HG02852 (cell line): ENCODE measurements at regions not wholly inside any gene's neighbourhood (a gene's known extent, or its start where the extent isn't known, plus 50 kb on each side); places are given as distances from the start of the nearest gene placed in this dataset.
"Not testable (repeated sequence)": the region's sequence is repeated elsewhere in the genome, so short reads cannot be mapped to it uniquely, and the experiment has no call there.

ENCODE experiments used
- ATAC-seq: cut with Tn5 transposase; IDR thresholded peaks from one replicate; pipeline ENCODE4 v1.9.1; 2021; ENCODE audit warnings: mild to moderate bottlenecking, moderate library complexity; ENCODE audit not compliant: unreplicated experiment

DNA sequence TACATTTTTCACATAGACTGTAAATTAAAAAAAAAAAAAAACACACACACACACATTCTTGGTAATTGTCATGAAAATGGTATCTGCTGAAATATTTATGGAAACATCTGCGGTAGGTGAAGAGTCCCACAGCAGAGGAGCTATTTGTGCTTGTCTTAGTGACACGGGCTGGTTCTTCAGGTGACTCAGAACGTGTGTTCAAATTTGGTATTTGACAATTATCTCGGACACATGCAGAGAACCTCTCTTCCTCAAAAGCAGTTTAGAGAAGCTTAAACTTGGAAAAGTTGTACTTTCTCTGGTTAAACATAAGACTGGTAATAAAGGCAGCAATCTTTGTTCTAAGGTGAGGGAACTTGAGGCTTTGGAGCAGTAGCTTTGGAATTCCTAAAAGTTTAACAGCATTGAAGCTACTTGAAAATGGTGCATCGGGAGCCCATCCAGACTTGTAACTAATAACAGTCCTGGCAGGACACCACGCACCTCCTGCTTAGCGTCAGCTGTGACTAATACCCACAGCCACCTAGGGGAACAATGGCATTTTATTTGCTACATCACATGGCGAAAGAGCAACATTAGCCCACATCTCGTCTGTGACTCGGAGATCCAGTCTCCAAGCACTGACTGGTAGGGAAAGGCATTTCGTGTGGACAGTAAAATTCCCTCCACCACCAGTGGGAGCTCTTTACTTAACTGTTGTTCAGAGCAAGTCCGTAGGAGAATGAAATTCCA, 1505.1 kb upstream of the SLC10A2 start:
- ATAC-seq: no peak

DNA sequence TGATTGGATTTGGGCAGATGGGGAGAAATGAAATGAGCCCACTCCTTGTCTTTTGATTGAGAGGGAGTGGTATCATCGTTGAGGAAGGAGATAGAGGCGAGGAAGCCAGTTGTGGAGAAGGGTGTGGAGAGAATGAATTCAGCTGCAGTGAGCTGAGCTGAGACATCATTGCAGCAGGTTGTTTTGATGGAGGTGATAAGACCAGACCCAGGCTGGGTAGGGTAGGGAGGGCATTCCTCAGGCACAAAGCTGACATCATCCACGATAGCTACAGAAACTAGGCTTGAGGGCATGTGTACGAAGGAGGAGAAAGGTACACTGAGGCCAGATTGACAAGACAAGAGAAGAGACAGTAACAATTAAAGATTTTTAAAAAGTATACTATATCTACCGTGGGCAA, 1500.9 kb upstream of the SLC10A2 start:
- no peak for ATAC-seq

- ATAC-seq: no peak
These were observed 1499.7 kb upstream of the SLC10A2 start for GRCh38 chr13:104565888-104566287.

DNA sequence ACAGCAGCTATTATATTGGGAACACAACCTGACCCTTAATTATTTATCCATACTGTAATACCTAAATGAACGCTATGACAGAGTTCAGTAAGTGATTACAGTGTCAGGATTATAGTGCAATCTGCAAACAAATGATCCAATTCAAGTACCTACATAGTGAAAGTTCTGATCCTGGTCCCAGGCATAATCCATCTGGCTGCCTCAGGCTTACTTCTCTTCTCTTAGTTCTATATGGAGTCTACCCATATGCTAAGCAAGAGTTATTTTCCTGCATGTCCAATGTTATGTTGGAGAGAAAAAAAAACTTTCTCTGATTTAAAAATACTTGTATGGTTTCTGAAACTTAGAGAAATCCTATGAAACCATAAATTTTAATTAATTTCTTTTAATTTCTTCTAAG, 1487.7 kb upstream of the SLC10A2 start:
- no peak for ATAC-seq

DNA sequence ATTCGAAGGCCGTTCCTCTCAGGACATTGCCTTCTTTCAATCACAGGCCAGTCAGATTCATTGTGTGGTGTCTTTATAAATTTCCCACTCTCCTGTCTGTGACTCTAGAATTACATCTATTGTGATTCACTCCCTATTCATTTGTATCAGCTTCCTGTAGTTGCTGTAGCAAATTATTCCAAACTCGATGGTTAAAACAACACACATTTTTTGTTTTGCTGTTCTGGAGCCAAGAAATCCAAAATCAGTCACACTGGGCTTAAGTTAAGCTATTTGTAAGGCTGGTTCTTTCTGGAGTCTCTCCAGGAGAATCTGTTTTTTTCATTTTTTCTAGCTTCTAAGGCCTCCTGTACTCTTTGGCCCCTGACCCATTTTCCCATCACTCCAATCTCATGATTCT, 1487.0 kb upstream of the SLC10A2 start:
- no peak for ATAC-seq

GRCh38 chr13:104534847-104535246, 1468.6 kb upstream of the SLC10A2 start:
- no peak for ATAC-seq

DNA sequence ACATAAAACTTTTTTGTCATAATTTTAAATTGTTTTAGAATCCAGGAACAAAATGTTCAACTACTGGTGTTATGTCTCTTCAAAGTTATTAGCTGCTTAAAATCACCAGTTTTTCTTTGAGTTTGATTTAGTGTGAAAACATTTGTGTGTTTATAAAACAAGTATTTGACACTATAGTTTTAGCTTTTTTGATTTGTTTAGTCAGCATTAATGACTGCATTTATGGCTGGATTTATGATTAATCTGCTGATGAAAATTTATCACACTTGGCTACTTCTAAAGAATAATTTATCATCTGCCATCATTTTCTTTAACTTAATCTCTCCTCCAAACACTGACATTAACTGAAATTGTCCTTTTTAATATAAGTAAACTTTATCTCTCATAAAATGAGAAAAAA, 1465.9 kb upstream of the SLC10A2 start:
- ATAC-seq: no peak

DNA sequence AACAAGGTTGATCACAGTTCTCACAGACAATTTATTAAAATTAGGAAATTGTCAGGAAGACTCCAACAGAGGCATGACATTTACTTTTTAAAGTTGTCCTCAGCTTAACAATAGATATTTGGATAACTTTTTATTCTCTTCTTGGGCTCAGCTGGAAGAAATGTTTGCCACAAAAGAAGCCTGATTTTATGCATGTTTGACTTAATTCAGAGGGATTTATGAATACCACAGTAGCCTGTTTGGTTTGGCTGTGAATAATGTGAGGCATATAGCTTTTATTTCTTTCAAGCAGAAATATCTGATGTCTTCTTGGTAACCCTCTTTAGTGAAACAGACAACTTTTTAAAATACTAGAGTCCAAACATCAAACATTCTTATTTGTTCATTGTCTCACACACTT, 1464.5 kb upstream of the SLC10A2 start:
- ATAC-seq: no peak

GRCh38 chr13:104526561-104526960, 1460.3 kb upstream of the SLC10A2 start:
- no peak for ATAC-seq

GRCh38 chr13:104525467-104525866, 1459.2 kb upstream of the SLC10A2 start:
- ATAC-seq: no peak

DNA sequence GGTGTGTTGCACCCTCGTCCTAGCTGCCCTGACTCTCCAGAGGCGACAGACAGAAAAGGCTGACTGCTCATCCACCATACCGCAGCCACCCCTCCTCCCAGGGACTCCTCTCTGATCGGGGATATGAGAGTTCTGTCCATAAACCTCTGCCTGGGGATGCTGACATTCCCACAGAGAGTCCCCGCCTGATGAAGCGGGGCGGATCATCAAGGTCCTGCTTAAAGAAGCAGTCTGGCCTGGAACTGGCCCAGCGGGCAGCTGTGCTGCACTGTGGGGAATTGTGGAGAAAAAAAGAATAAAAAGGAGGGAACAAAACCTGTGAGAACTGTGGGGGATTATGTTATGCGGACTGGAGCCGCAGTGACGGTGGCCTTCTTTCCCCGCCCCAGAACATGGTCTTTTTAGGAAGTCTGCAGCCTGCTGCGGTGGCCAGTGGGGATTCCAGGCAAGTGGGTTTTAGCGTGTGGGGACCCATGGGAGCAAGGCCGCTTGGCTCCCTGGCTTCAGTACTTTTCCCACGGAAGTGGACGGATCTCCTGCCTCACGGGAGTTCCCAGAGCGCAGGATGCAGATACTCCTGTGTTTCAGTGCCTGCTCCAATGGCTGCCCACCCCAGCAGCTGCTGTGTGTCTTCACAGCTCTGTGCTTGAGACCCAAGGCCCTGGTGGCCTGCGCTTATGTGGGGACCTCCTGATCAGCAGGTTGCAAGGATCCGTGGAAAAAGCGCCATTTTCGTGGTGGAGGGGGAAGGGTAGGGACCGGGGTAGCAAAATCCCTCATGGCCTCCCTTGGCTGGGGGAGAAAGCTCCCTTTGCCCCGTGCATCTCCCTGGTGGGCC, 1456.2 kb upstream of the SLC10A2 start:
- no peak for ATAC-seq

DNA sequence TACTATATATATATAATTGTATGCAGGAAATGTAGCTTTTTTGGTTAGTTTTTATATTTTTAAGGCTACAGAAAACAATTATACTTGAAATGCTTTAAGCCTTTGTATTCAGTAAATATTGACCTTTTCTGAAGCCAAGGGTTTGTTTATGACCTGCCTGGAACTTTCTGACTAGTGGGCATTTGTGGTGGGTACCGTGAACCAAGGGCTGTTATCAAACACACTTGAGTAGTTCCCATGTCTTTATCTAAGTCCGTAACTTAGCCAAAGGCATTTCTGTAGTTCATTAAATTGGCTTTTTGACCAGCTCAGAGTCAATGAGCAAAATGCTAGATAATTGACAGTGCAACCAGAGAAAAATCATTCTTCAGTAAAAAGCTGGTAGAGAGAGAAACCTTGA, 1444.2 kb upstream of the SLC10A2 start:
- no peak for ATAC-seq

DNA sequence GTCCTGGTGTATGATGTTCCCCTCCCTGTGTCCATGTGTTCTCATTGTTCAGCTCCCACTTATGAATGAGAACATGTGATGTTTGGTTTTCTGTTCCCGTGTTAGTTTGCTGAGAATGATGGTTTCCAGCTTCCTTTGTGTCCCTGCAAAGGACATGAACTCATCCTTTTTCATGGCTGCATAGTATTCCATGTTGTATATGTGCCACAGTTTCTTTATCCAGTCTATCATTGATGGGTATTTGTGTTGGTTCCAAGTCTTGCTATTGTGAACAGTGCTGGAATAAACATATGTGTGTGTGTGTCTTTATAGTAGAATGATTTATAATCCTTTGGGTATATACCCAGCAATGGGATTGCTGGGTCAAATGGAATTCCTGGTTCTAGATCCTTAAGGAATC, 1427.3 kb upstream of the SLC10A2 start:
- not testable (repeated sequence) for ATAC-seq

- no peak for ATAC-seq
These were observed 1425.7 kb upstream of the SLC10A2 start for GRCh38 chr13:104491916-104492315.

DNA sequence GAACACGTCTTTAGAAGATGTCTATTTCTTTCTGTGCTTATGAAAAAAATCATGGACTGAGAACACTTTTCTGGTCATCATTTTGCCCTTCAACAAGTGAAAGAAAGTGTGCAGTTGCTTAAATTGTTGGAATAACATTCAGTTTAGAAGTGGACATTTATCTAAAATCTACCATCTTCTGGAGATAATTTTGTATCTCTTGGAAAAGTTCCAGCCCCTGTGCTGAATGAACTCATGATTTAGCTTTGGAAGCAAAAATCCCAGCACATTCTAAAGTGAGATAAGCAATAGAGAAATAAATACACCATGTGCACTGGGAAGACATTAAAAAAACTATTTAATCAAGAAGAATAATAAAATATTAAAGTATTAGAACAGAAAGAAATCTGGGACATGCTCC, 1420.8 kb upstream of the SLC10A2 start:
- ATAC-seq: no peak

GRCh38 chr13:104485571-104485970, 1419.4 kb upstream of the SLC10A2 start:
- ATAC-seq: no peak

DNA sequence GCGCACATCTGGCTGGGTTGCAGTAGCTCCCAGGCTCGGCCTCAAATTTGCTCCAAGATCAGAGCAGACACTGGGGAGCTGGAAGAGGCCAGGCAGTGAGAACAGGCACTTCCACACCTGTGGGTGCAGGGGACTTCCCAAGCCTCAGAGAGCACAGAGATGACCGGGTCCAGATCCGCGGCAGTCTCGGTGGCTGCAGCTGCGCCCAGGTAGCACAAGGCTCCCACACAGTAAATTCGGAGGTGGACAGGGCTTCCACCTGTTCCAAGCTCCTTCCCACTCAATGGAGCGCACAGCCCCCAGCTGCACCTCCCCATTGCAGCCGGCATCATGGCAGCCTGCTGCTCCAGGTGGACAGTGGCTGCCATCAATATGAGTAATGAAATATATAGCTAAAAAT, 1417.4 kb upstream of the SLC10A2 start:
- no peak for ATAC-seq

- no peak for ATAC-seq
These were observed 1411.0 kb upstream of the SLC10A2 start for GRCh38 chr13:104477261-104477660.

DNA sequence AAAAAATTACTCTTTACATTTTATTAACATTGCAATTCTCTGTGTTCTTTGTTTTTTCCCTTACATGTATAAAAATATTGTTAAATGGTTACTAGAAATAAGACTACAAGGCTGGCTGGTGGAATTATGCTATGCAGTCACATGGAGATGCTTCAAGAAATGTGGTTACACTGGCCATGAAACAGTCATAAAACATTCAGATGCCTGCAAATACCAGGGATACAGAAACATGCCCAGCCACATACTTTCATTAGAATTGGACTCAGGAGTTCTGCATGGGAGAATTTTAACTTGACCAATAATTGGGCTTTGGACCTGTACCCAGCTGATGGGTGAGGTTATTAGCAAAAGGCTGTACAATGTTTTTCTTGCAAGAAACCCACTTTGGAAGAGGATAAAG, 1407.7 kb upstream of the SLC10A2 start:
- ATAC-seq: no peak

DNA sequence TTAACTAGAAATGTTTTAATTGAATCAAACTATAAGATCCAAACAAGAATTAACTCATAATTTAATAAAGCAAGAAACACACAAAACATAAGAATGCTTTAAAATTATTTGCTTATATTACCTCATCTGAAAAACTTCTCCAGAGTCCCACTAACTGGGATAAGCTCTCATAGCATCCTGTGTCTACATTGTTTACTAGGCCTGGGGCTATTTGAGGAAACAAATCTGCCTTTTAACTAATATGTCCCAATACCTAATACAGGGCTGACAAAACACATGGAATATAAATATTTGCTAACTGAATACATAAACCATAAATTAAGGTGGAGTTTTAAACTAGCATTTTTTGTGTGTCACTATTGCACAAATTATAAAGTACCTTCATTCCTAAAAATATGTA, 1399.8 kb upstream of the SLC10A2 start:
- ATAC-seq: no peak

- no peak for ATAC-seq
These were observed 1394.8 kb upstream of the SLC10A2 start for GRCh38 chr13:104461049-104461448.

DNA sequence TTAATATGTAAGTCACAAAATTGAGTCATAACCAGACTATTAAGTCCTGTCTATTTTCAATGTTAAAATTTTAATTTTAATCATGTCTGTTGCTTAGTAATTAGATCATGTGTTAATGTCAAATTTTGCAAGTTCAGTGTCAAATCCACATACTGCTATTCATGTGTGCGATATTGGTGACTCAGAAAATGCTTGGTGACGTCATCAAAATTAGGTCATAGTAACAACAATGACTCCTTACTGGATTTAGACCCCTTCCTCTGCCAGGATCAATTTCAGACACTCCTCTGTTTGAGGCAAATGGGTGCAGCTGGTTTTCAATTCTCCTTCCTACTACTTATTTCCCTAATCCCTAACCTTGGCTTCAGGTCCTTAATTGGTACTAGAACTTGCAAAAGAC, 1394.3 kb upstream of the SLC10A2 start:
- ATAC-seq: no peak
